Liver (tissue), 8 donors: ENCODE measurements at regions not wholly inside any gene's neighbourhood (a gene's known extent, or its start where the extent isn't known, plus 50 kb on each side); places are given as distances from the start of the nearest gene placed in this dataset.

Experiments used
- DNase-seq: peaks from one replicate; pipeline ENCODE4 v3.0.0-alpha.2; 2017; ENCODE audit warnings: low spot score
- H3K27ac ChIP-seq, 2 donors: one replicate each; pipeline ENCODE4 v1.7.0; 2013; ENCODE audit warnings: inconsistent platforms in 2 of 2, low read length in 2 of 2, control low read depth in 1 of 2, low read depth in 1 of 2, mild to moderate bottlenecking in 1 of 2
- H3K27me3 ChIP-seq, 4 donors: one replicate each; pipeline versions ENCODE4 v1.6.1 to v1.7.0; 2013; ENCODE audit warnings: low read length in 3 of 4, inconsistent platforms in 1 of 4, mild to moderate bottlenecking in 1 of 4, moderate library complexity in 1 of 4; ENCODE audit not compliant: control insufficient read depth in 4 of 4, insufficient read depth in 4 of 4
- H3K36me3 ChIP-seq, 4 donors: one replicate each; pipeline versions ENCODE4 v1.6.1 to v1.7.0; 2013; ENCODE audit warnings: low read length in 3 of 4, mild to moderate bottlenecking in 3 of 4, low read depth in 1 of 4, moderate library complexity in 1 of 4; ENCODE audit not compliant: control insufficient read depth in 4 of 4, insufficient read depth in 3 of 4
- H3K4me1 ChIP-seq, 4 donors: one replicate each; pipeline versions ENCODE4 v1.6.1 to v1.7.0; 2013; ENCODE audit warnings: low read length in 3 of 4, mild to moderate bottlenecking in 3 of 4, moderate library complexity in 1 of 4; ENCODE audit not compliant: control insufficient read depth in 4 of 4, insufficient read depth in 4 of 4
- H3K4me3 ChIP-seq, 3 donors: one replicate each; pipeline versions ENCODE4 v1.6.1 to v1.7.0; 2013; ENCODE audit warnings: low read length in 3 of 3, control low read depth in 1 of 3, low read depth in 1 of 3, mild to moderate bottlenecking in 1 of 3
- H3K9ac ChIP-seq, 2 donors: one replicate each; pipeline ENCODE4 v1.7.0; 2013; ENCODE audit warnings: low read length in 2 of 2, mild to moderate bottlenecking in 2 of 2, moderate library complexity in 2 of 2, control low read depth in 1 of 2, low read depth in 1 of 2
- H3K9me3 ChIP-seq, 4 donors: one replicate each; pipeline versions ENCODE4 v1.6.1 to v1.7.0; 2013; ENCODE audit warnings: low read length in 3 of 4; ENCODE audit not compliant: control insufficient read depth in 4 of 4
- CTCF ChIP-seq: fragments of 150-350 bp; IDR thresholded peaks from 2 replicates; pipeline ENCODE4 v1.5.1; 2017; ENCODE audit warnings: improper control_type of control experiment, low read depth, low read length; ENCODE audit not compliant: missing input control
- EGR1 ChIP-seq, 2 donors: IDR thresholded peaks; 2 replicates each; pipeline ENCODE4 v1.6.1; 2016 to 2018; ENCODE audit warnings: antibody characterized with exemption in 2 of 2, low read depth in 2 of 2
- FOXA1 ChIP-seq: IDR thresholded peaks from 2 replicates; pipeline ENCODE4 v1.6.1; 2016; ENCODE audit warnings: antibody characterized with exemption
- FOXA2 ChIP-seq: IDR thresholded peaks from 2 replicates; pipeline ENCODE4 v1.6.1; 2016; ENCODE audit warnings: antibody characterized with exemption
- GABPA ChIP-seq, 2 donors: IDR thresholded peaks in 1 of 2; conservative IDR thresholded peaks in 1 of 2; 2 replicates each; pipeline ENCODE4 v1.6.1; 2016; ENCODE audit warnings: antibody characterized with exemption in 2 of 2, mild to moderate bottlenecking in 1 of 2, moderate library complexity in 1 of 2
- HNF4A ChIP-seq, 2 donors: conservative IDR thresholded peaks; 2 replicates each; pipeline ENCODE4 v1.6.1; 2016; ENCODE audit warnings: antibody characterized with exemption in 2 of 2, mild to moderate bottlenecking in 2 of 2
- HNF4G ChIP-seq: IDR thresholded peaks from 2 replicates; pipeline ENCODE4 v1.6.1; 2016; ENCODE audit warnings: antibody characterized with exemption
- JUND ChIP-seq, 2 donors: IDR thresholded peaks; 2 replicates each; pipeline ENCODE4 v1.6.1; 2016; ENCODE audit warnings: antibody characterized with exemption in 2 of 2
- NR2F2 ChIP-seq: IDR thresholded peaks from 2 replicates; pipeline ENCODE4 v1.6.1; 2016; ENCODE audit warnings: antibody characterized with exemption
- RAD21 ChIP-seq, 2 donors: IDR thresholded peaks; 2 replicates each; pipeline ENCODE4 v1.6.1; 2016; ENCODE audit warnings: antibody characterized with exemption in 2 of 2, mild to moderate bottlenecking in 2 of 2
- REST ChIP-seq: IDR thresholded peaks from 2 replicates; pipeline ENCODE4 v1.6.1; 2016; ENCODE audit warnings: antibody characterized with exemption, mild to moderate bottlenecking
- SP1 ChIP-seq: IDR thresholded peaks from 2 replicates; pipeline ENCODE4 v1.6.1; 2018; ENCODE audit warnings: antibody characterized with exemption, mild to moderate bottlenecking
- TAF1 ChIP-seq: conservative IDR thresholded peaks from 2 replicates; pipeline ENCODE4 v1.6.1; 2016; ENCODE audit warnings: antibody characterized with exemption, mild to moderate bottlenecking
- YY1 ChIP-seq: IDR thresholded peaks from 2 replicates; pipeline ENCODE4 v1.6.1; 2016; ENCODE audit warnings: antibody characterized with exemption, mild to moderate bottlenecking
- WGBS: extraction: QIAGEN DNeasy Blood & Tissue Kit; methylation state at CpG from one replicate; pipeline ENCODE4 v1.1.7; 2013; 5-methylcytosine and 5-hydroxymethylcytosine counted together
- TF ChIP-seq, protein P1 (sequence below): IDR thresholded peaks from 2 replicates; pipeline ENCODE4 v1.6.1; 2016; ENCODE audit warnings: antibody characterized with exemption
- TF ChIP-seq, protein P2 (sequence below): IDR thresholded peaks from 2 replicates; pipeline ENCODE4 v1.6.1; 2016; ENCODE audit warnings: antibody characterized with exemption
- donor health status: healthy.
- donor health status: healthy.
- donor health status: healthy.
- donor health status: healthy.
- donor health status: healthy.

- no peak for TF ChIP-seq YY1
Measured at GRCh38 chr1:65049941-65050713, 83.8 kb upstream of the JAK1 start (continued).

GRCh38 chr1:65050735-65051134 lies 84.4 kb upstream of the JAK1 start:
- DNase-seq, result no peak
- no peak overlapping the region for H3K4me3 ChIP-seq
- H3K4me1 ChIP-seq, result no peaks in the 10 kb centered on the region
- WGBS, result 95% methylated on average over 2 of the region's 2 CpGs
- H3K27me3 ChIP-seq, result no peaks in the 10 kb centered on the region
- no peaks in the 10 kb centered on the region for H3K9me3 ChIP-seq
- no peak overlapping the region for H3K27ac ChIP-seq
- no peak overlapping the region for H3K9ac ChIP-seq
- TF ChIP-seq EGR1 (IDR thresholded peaks at IDR 0.05; ENCODE audit: low read depth in 2 of 2), result no peak
- no peak for TF ChIP-seq RAD21 (IDR thresholded peaks at IDR 0.05)
- no peak for TF ChIP-seq NR2F2
- TF ChIP-seq GABPA (IDR thresholded peaks at IDR 0.05 in 1 of 2, conservative IDR thresholded peaks at IDR 0.05 in 1 of 2), result no peak
- TF ChIP-seq JUND (IDR thresholded peaks at IDR 0.05), result no peak
- TF ChIP-seq, protein P1, sequence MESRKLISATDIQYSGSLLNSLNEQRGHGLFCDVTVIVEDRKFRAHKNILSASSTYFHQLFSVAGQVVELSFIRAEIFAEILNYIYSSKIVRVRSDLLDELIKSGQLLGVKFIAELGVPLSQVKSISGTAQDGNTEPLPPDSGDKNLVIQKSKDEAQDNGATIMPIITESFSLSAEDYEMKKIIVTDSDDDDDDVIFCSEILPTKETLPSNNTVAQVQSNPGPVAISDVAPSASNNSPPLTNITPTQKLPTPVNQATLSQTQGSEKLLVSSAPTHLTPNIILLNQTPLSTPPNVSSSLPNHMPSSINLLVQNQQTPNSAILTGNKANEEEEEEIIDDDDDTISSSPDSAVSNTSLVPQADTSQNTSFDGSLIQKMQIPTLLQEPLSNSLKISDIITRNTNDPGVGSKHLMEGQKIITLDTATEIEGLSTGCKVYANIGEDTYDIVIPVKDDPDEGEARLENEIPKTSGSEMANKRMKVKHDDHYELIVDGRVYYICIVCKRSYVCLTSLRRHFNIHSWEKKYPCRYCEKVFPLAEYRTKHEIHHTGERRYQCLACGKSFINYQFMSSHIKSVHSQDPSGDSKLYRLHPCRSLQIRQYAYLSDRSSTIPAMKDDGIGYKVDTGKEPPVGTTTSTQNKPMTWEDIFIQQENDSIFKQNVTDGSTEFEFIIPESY, result no peak
- TF ChIP-seq HNF4G, result no peak
- TF ChIP-seq REST, result no peak
- TF ChIP-seq SP1, result no peak
- TF ChIP-seq FOXA1, result no peak
- TF ChIP-seq FOXA2, result no peak
- no peak for TF ChIP-seq YY1
- TF ChIP-seq CTCF, result no peak
- peaks cover 0 to 12% (median 4%) of the 10 kb centered on the region in 4 donors for H3K36me3 ChIP-seq

GRCh38 chr1:65054481-65054880 lies 88.1 kb upstream of the JAK1 start:
- H3K4me1 ChIP-seq, result no peaks in the 10 kb centered on the region
- H3K27ac ChIP-seq, result no peak overlapping the region
- 89% methylated on average over 3 of the region's 3 CpGs for WGBS
- TF ChIP-seq FOXA1 (no peak), YY1 (no peak), SP1 (no peak), HNF4A (conservative IDR thresholded peaks at IDR 0.05) (no peak), REST (no peak), TAF1 (no peak), RAD21 (IDR thresholded peaks at IDR 0.05) (no peak), HNF4G (no peak)
- TF ChIP-seq, protein P1, result no peak
- TF ChIP-seq, protein P2, sequence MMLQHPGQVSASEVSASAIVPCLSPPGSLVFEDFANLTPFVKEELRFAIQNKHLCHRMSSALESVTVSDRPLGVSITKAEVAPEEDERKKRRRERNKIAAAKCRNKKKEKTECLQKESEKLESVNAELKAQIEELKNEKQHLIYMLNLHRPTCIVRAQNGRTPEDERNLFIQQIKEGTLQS, result no peak

More at GRCh38 chr1:65054481-65054880, 88.1 kb upstream of the JAK1 start:
- H3K27me3 ChIP-seq, result no peaks in the 10 kb centered on the region
- no peak for DNase-seq
- H3K36me3 ChIP-seq, result peaks cover 0 to 23% (median 14%) of the 10 kb centered on the region in 4 donors
- H3K9me3 ChIP-seq, result no peaks in the 10 kb centered on the region
- H3K9ac ChIP-seq, result no peak overlapping the region
- no peak overlapping the region for H3K4me3 ChIP-seq
